Astrocyte (in vitro differentiated cells and primary cell): ENCODE measurements at regions not wholly inside any gene's neighbourhood (a gene's known extent, or its start where the extent isn't known, plus 50 kb on each side); places are given as distances from the start of the nearest gene placed in this dataset.

ENCODE experiments used
- DNase-seq: peaks from one replicate; pipeline ENCODE4 v3.0.0-alpha.2; 2010; ENCODE audit warnings: low read depth
- FAIRE-seq: peaks from 2 replicates; lab custom pipeline; 2011; peaks lifted over from hg19 to GRCh38; lab: Jason Lieb, UNC
- H2AFZ ChIP-seq: 2 replicates; pipeline ENCODE4 v1.6.0; 2012; ENCODE audit warnings: low read depth, low read length, inconsistent platforms
- H3K27ac ChIP-seq: 2 replicates; pipeline ENCODE4 v1.5.1; 2011; ENCODE audit warnings: low read depth, low read length, inconsistent platforms
- H3K27me3 ChIP-seq: 2 replicates; pipeline ENCODE4 v1.6.0; 2011; ENCODE audit warnings: low read length, inconsistent platforms; ENCODE audit not compliant: insufficient read depth
- H3K36me3 ChIP-seq: 2 replicates; pipeline ENCODE4 v1.5.1; 2011; ENCODE audit warnings: low read length, inconsistent platforms; ENCODE audit not compliant: insufficient read depth
- H3K4me1 ChIP-seq: 2 replicates; pipeline ENCODE4 v1.5.1; 2011; ENCODE audit warnings: low read length, inconsistent platforms; ENCODE audit not compliant: insufficient read depth
- H3K4me2 ChIP-seq: 2 replicates; pipeline ENCODE4 v1.6.0; 2012; ENCODE audit warnings: low read length, inconsistent platforms
- H3K4me3 ChIP-seq: 2 replicates; pipeline ENCODE4 v1.5.1; 2011; ENCODE audit warnings: low read depth, mild to moderate bottlenecking, low read length, inconsistent platforms; ENCODE audit not compliant: insufficient read depth
- H3K79me2 ChIP-seq: 2 replicates; pipeline ENCODE4 v1.6.0; 2012; ENCODE audit warnings: mild to moderate bottlenecking, low read length, inconsistent platforms; ENCODE audit not compliant: insufficient read depth
- H3K9ac ChIP-seq: 2 replicates; pipeline ENCODE4 v1.6.0; 2012; ENCODE audit warnings: mild to moderate bottlenecking, low read length, inconsistent platforms
- H3K9me3 ChIP-seq: 2 replicates; pipeline ENCODE4 v1.5.1; 2012; ENCODE audit warnings: low read depth, mild to moderate bottlenecking, low read length, inconsistent platforms; ENCODE audit not compliant: insufficient read depth
- H4K20me1 ChIP-seq: 2 replicates; pipeline ENCODE4 v1.6.0; 2012; ENCODE audit warnings: low read length, inconsistent platforms; ENCODE audit not compliant: insufficient read depth
- H3K27ac Mint-ChIP-seq: one replicate; pipeline ENCODE4 v1.8.0; 2021; ENCODE audit warnings: mild to moderate bottlenecking, mixed read lengths; ENCODE audit not compliant: unreplicated experiment
- H3K27me3 Mint-ChIP-seq: one replicate; pipeline ENCODE4 v1.8.0; 2021; ENCODE audit warnings: low read depth, mixed read lengths; ENCODE audit not compliant: unreplicated experiment
- H3K36me3 Mint-ChIP-seq: one replicate; pipeline ENCODE4 v1.8.0; 2021; ENCODE audit warnings: low read depth, mixed read lengths; ENCODE audit not compliant: unreplicated experiment
- H3K4me1 Mint-ChIP-seq: one replicate; pipeline ENCODE4 v1.8.0; 2021; ENCODE audit warnings: low read depth, mixed read lengths; ENCODE audit not compliant: unreplicated experiment
- H3K4me3 Mint-ChIP-seq: one replicate; pipeline ENCODE4 v1.8.0; 2021; ENCODE audit warnings: mild to moderate bottlenecking, moderate library complexity, mixed read lengths; ENCODE audit not compliant: unreplicated experiment
- H3K9me3 Mint-ChIP-seq: one replicate; pipeline ENCODE4 v1.8.0; 2021; ENCODE audit warnings: mild to moderate bottlenecking, mixed read lengths; ENCODE audit not compliant: unreplicated experiment
- EZH2 ChIP-seq: IDR thresholded peaks from 2 replicates; pipeline ENCODE4 v1.6.1; 2012; ENCODE audit warnings: mild to moderate bottlenecking, low read length, inconsistent platforms; ENCODE audit not compliant: insufficient read depth
- TF ChIP-seq, protein P1 (sequence below): IDR thresholded peaks from 2 replicates; pipeline ENCODE4 v1.5.1; 2011; ENCODE audit warnings: low read depth, mild to moderate bottlenecking, inconsistent platforms, low read length, moderate library complexity; ENCODE audit not compliant: insufficient read depth

DNA sequence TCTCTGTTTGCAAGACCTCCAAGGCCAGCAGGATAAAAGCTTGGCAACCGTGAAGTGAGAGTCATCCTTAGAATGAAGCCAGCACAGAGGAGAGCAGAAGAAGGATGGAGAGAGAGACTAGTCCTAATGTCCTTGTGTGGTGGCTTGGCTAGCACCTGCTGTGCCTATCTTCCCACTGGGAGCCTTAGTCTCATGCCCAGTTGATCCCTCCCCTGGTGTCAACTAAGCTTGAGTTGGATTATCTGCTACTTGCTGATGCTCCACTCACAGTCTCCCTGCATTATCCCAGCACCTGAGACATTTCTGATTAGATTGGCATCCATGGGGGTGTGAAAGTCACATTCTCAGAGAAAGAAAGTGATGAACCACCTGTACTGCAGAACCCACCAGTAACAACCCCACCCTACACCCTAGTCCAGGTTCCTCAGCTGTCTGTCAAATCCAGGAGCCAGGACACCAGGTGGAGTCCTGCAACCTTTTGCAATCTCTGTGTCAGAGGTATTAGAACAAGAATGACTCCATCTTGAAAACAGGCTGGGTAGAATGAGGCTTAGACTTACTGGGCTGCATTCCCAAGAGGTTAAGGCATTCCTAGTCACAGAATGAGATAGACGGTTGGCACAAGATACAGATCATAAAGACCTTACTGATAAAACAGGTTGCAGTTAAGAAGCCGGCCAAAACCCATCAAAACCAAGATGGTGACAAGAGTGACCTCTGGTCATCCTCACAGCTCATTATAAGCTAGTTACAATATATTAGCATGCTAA is 460.2 kb upstream of the C16orf82 start:
- no peak overlapping the region for H3K27ac Mint-ChIP-seq
- H3K27me3 ChIP-seq = no peaks in the 10 kb centered on the region
- H3K9me3 ChIP-seq = peaks cover 4% of the 10 kb centered on the region
- no peaks in the 10 kb centered on the region for H3K27me3 Mint-ChIP-seq
- no peak overlapping the region for H3K4me3 ChIP-seq
- H3K4me3 Mint-ChIP-seq = no peak overlapping the region
- H3K4me1 ChIP-seq = no peaks in the 10 kb centered on the region
- TF ChIP-seq EZH2 = no peak
- TF ChIP-seq, protein P1, sequence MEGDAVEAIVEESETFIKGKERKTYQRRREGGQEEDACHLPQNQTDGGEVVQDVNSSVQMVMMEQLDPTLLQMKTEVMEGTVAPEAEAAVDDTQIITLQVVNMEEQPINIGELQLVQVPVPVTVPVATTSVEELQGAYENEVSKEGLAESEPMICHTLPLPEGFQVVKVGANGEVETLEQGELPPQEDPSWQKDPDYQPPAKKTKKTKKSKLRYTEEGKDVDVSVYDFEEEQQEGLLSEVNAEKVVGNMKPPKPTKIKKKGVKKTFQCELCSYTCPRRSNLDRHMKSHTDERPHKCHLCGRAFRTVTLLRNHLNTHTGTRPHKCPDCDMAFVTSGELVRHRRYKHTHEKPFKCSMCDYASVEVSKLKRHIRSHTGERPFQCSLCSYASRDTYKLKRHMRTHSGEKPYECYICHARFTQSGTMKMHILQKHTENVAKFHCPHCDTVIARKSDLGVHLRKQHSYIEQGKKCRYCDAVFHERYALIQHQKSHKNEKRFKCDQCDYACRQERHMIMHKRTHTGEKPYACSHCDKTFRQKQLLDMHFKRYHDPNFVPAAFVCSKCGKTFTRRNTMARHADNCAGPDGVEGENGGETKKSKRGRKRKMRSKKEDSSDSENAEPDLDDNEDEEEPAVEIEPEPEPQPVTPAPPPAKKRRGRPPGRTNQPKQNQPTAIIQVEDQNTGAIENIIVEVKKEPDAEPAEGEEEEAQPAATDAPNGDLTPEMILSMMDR = no peak
- H3K9ac ChIP-seq = no peak overlapping the region
- no peak overlapping the region for H3K4me2 ChIP-seq
- no peak overlapping the region for H3K27ac ChIP-seq
- H3K36me3 Mint-ChIP-seq = no peaks in the 10 kb centered on the region
- no peaks in the 10 kb centered on the region for H4K20me1 ChIP-seq
- no peak for DNase-seq
- H3K4me1 Mint-ChIP-seq = no peaks in the 10 kb centered on the region
- no peaks in the 10 kb centered on the region for H3K79me2 ChIP-seq
- peaks cover 6% of the 10 kb centered on the region for H3K9me3 Mint-ChIP-seq
- no peak for FAIRE-seq
- no peak overlapping the region for H2AFZ ChIP-seq
- no peaks in the 10 kb centered on the region for H3K36me3 ChIP-seq

DNA sequence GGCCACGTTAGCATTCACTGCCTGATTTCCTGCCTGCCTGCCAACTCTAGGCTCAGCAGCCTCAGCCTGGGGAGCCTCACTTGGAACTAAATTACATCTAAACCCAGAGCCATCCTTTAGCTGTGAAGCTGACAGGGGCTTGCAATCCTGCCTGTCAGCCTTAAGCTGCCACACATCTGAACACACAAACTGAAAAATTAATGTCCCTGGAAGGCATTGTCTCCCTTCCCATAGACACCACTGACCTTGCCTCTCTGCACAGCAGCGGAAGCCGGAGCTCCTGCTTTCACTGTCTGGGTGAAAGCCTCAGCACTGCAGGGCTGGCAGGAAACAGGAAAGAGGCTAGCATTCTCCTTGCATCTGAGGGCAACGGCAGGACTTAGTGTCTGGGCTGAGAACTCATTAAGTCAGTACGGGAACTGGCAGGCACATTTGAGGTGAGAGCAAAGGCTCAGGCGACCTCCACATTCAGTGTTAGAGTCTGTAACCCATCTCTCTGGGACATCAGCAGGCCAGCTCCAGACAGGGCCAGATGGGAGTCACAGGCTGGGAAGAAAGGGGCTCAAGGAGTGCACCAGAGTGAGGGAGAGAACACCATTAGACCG is 452.4 kb upstream of the C16orf82 start:
- no peak overlapping the region for H3K27ac ChIP-seq
- no peaks in the 10 kb centered on the region for H3K27me3 ChIP-seq

More for the DNA sequence above, 452.4 kb upstream of the C16orf82 start:
- no peak overlapping the region for H3K4me3 ChIP-seq
- no peaks in the 10 kb centered on the region for H3K27me3 Mint-ChIP-seq
- H4K20me1 ChIP-seq = no peaks in the 10 kb centered on the region
- DNase-seq = no peak
- H3K9ac ChIP-seq = no peak overlapping the region
- no peaks in the 10 kb centered on the region for H3K36me3 ChIP-seq
- FAIRE-seq = no peak
- no peaks in the 10 kb centered on the region for H3K36me3 Mint-ChIP-seq
- H3K4me1 Mint-ChIP-seq = no peaks in the 10 kb centered on the region
- H3K79me2 ChIP-seq = no peaks in the 10 kb centered on the region
- no peak overlapping the region for H3K4me3 Mint-ChIP-seq
- peaks cover 7% of the 10 kb centered on the region for H3K9me3 Mint-ChIP-seq
- H3K4me1 ChIP-seq = no peaks in the 10 kb centered on the region
- H3K9me3 ChIP-seq = no peaks in the 10 kb centered on the region
- H2AFZ ChIP-seq = no peak overlapping the region
- H3K27ac Mint-ChIP-seq = no peak overlapping the region
- no peak overlapping the region for H3K4me2 ChIP-seq
- no peak for TF ChIP-seq EZH2
- TF ChIP-seq, protein P1 = no peak
